NT2/D1 (cell line): ENCODE measurements at regions not wholly inside any gene's neighbourhood (a gene's known extent, or its start where the extent isn't known, plus 50 kb on each side); places are given as distances from the start of the nearest gene placed in this dataset.

ENCODE experiments used
- DNase-seq: peaks from one replicate; pipeline ENCODE4 v3.0.0-alpha.2; 2011; ENCODE audit warnings: low read depth, low spot score
- H3K27me3 ChIP-seq: 2 replicates; pipeline ENCODE4 v1.6.0; 2011; ENCODE audit warnings: mild to moderate bottlenecking; ENCODE audit not compliant: insufficient read length, insufficient read depth
- H3K36me3 ChIP-seq: 2 replicates; pipeline ENCODE4 v1.6.1; 2011; ENCODE audit warnings: mild to moderate bottlenecking, low read length, mixed read lengths; ENCODE audit not compliant: insufficient read depth, insufficient read length
- H3K4me1 ChIP-seq: 2 replicates; pipeline ENCODE4 v1.5.1; 2011; ENCODE audit not compliant: insufficient read depth, insufficient read length
- H3K4me3 ChIP-seq: 2 replicates; pipeline ENCODE4 v1.5.1; 2011; ENCODE audit warnings: low read depth; ENCODE audit not compliant: insufficient read length
- H3K9ac ChIP-seq: 2 replicates; pipeline ENCODE4 v1.6.0; 2011; ENCODE audit warnings: low read depth; ENCODE audit not compliant: insufficient read length
- H3K9me3 ChIP-seq: 2 replicates; pipeline ENCODE4 v1.5.1; 2011; ENCODE audit warnings: mild to moderate bottlenecking, low read length; ENCODE audit not compliant: insufficient read depth
- SUZ12 ChIP-seq: IDR thresholded peaks from 2 replicates; pipeline ENCODE4 v1.6.1; 2011; ENCODE audit not compliant: insufficient read length, insufficient read depth; ENCODE audit errors: extremely low read depth
- YY1 ChIP-seq: IDR thresholded peaks from 2 replicates; pipeline ENCODE4 v1.6.1; 2011; ENCODE audit not compliant: insufficient read length, insufficient read depth
- ZNF274 ChIP-seq: IDR thresholded peaks from 2 replicates; pipeline ENCODE4 v1.6.1; 2011; ENCODE audit warnings: mild to moderate bottlenecking, low read depth, low read length

DNA sequence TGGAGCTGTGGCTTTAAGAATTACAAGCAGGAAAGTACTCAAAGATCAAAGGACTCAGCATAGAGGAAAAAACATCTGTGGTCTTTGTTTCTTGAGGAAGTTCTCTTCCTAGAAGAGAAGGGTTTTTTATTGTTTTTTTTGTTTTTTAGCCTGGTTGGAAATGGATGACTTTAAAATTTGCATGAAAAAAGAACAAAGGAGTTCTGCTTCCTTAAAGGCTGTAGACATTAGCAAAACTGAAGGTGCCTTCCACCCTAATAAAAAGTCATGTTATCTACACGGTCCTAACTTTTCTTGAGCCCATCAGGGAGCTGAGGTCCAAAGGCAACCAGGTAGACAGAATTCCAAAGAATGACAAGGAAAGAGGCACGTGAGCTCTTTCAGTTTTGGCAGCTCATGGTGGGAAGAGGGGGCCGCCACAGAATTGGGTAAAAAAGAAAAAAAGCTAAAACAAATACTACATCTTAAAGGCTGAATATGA is 356.6 kb downstream of the SH2D4B start:
- H3K36me3 ChIP-seq = no peaks in the 10 kb centered on the region
- no peak overlapping the region for H3K4me3 ChIP-seq
- TF ChIP-seq SUZ12 = no peak
- no peak for TF ChIP-seq ZNF274
- no peak for TF ChIP-seq YY1
- H3K4me1 ChIP-seq = peaks cover 3% of the 10 kb centered on the region
- H3K27me3 ChIP-seq = peaks cover 42% of the 10 kb centered on the region
- DNase-seq = peak; percentile 36
- H3K9ac ChIP-seq = no peak overlapping the region
- no peaks in the 10 kb centered on the region for H3K9me3 ChIP-seq

DNA sequence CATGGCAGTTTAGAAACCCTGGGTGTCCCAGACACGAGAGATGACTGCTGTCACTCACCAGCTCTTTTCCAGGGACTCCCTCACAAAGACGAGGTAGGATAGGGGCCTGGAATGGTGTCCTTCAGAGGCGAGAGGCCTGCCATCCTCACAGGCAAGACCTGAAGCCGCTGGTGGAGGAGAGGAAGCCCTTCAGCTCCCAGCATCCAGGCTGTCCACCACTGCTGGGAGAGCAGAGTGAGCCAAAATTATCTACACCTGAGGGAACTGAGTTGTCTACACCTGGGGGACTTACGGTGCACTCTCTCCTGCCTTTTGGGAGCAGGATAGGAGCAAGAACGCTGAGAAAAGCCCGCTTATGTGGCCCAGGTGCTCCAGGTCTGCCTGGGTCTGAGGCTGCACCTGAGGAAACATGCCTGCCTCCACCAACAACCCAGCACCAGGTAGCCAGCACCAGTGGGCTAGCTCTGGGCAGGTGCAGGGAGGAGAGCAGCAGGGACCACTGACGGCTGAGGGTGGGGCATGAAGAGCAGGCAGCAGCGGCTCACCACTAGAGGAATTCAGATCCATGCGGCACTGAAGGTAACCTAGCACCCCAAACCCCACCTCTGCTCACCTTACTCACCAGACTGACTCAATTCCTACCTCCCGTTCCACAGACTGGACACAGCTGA is 357.2 kb downstream of the SH2D4B start:
- Histone ChIP-seq H3K9me3 (no peaks in the 10 kb centered on the region), H3K9ac (no peak overlapping the region), H3K36me3 (no peaks in the 10 kb centered on the region), H3K4me3 (no peak overlapping the region), H3K4me1 (peaks cover 3% of the 10 kb centered on the region), H3K27me3 (peaks cover 42% of the 10 kb centered on the region)
- DNase-seq = no peak
- no peak for TF ChIP-seq SUZ12
- no peak for TF ChIP-seq ZNF274
- TF ChIP-seq YY1 = no peak

DNA sequence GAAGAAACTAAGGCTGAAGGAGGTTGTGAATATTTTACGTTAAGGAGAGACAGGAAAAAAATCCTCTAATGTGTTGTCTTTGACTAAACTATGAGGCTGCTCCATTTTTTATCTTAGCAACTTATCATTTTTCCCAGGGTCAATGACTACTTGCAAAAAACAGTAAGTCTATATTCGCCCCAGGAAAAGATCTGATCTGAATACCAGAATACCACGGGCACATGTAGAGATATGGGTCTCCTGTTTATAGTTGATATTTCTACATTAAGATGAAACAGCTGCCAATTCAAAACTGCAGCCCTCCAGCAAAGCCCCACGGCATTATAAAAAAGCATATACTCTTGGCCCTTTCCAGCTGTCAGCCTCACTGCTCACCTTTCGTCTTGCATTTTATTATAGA is 358.4 kb downstream of the SH2D4B start:
- H3K9ac ChIP-seq = no peak overlapping the region
- TF ChIP-seq SUZ12 (no peak), YY1 (no peak), ZNF274 (no peak)
- H3K4me3 ChIP-seq = no peak overlapping the region
- H3K27me3 ChIP-seq = peaks cover 38% of the 10 kb centered on the region
- no peak for DNase-seq
- no peaks in the 10 kb centered on the region for H3K9me3 ChIP-seq
- H3K36me3 ChIP-seq = no peaks in the 10 kb centered on the region
- peaks cover 3% of the 10 kb centered on the region for H3K4me1 ChIP-seq

DNA sequence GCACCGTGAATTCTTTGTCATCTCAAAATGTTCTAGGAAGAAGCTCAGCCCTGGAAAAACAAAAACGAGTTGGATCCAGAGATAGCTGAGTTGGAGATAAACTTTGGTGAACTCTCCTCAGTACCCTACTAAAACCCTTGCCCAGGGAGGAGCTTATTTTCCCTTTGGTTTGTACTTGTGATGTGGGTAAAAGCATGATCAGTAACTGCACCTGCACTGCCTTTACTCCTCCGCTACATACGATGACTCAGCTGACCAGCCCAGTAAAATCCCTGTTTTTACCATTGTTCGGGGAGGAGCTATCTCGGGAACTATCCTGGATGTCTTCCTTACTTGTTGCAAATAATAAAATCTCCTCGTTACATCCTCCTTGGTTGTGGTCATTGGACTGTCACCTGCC is 359.3 kb downstream of the SH2D4B start:
- TF ChIP-seq SUZ12 (no peak), ZNF274 (no peak), YY1 (no peak)
- no peaks in the 10 kb centered on the region for H3K36me3 ChIP-seq
- H3K4me3 ChIP-seq = no peak overlapping the region
- H3K4me1 ChIP-seq = peaks cover 3% of the 10 kb centered on the region
- no peaks in the 10 kb centered on the region for H3K9me3 ChIP-seq
- peaks cover 29% of the 10 kb centered on the region for H3K27me3 ChIP-seq
- no peak overlapping the region for H3K9ac ChIP-seq
- DNase-seq = no peak

DNA sequence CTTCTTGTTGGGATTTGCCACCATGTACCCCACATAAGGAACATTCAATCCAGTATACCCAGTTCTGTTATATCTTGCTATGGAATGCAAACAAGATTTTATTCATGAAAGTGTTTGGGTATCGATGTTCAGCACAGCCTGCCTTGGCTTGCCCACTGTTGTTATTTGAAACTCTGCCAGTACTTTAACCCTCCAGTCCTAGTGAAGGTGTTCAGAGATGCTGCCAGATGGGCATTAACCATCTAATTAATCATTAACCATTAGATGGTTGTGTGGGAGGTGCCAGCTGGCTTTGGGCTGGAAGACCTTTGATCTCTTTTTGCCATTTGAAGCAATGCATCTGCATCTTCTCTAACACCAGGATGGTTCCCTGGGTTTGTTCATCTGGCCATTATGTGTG is 363.0 kb downstream of the SH2D4B start:
- Histone ChIP-seq H3K9me3 (no peaks in the 10 kb centered on the region), H3K4me3 (no peak overlapping the region), H3K9ac (no peak overlapping the region), H3K36me3 (no peaks in the 10 kb centered on the region), H3K4me1 (no peaks in the 10 kb centered on the region), H3K27me3 (peaks cover 15% of the 10 kb centered on the region)
- no peak for DNase-seq
- TF ChIP-seq ZNF274 (no peak), SUZ12 (no peak), YY1 (no peak)

DNA sequence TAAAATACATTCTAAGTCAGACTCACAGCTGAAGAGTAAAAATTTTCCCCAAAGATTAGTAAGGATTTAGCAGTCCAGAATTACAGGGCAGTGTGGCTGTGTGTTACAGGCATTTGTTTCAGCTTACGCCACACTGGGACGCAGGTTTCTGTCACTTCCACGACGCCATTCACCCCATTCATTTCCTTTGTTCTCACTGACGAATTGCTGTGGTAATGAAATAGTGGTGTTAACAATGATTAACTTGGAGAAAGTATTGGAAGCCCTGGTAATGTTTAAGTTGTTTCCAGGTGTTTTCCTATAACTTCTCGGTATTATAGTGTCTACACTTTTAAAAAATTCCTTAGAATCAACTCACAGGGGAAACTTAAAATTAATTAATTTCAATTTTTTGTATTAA is 370.9 kb downstream of the SH2D4B start:
- H3K4me1 ChIP-seq = no peaks in the 10 kb centered on the region
- H3K4me3 ChIP-seq = no peak overlapping the region
- no peaks in the 10 kb centered on the region for H3K36me3 ChIP-seq
- H3K9ac ChIP-seq = no peak overlapping the region
- no peak for DNase-seq
- TF ChIP-seq YY1 = no peak
- no peak for TF ChIP-seq ZNF274
- no peak for TF ChIP-seq SUZ12
- H3K27me3 ChIP-seq = no peaks in the 10 kb centered on the region
- no peaks in the 10 kb centered on the region for H3K9me3 ChIP-seq

DNA sequence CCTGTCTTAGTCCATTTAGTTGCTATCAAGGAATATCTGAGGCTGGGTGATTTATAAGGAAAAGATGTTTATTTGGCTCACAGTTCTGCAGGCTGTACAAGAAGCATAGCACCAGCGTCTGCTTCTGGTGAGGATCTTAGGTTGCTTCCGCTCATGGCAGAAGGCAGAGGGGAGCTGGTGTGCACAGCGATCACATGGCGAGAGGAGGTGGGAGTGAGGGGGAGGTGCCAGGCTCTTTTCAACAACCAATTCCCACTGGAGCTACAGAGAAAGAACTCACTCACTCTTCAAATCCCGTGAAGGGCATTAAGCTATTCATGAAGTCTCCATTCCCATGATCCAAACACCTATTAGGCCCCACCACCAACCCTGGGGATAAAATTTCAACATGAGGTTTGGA is 371.6 kb downstream of the SH2D4B start:
- H3K9me3 ChIP-seq = no peaks in the 10 kb centered on the region
- H3K4me3 ChIP-seq = no peak overlapping the region
- no peaks in the 10 kb centered on the region for H3K36me3 ChIP-seq
- no peaks in the 10 kb centered on the region for H3K4me1 ChIP-seq
- no peak for DNase-seq
- TF ChIP-seq SUZ12 (no peak), ZNF274 (no peak), YY1 (no peak)
- no peak overlapping the region for H3K9ac ChIP-seq
- no peaks in the 10 kb centered on the region for H3K27me3 ChIP-seq
